GM19324 (cell line): ENCODE measurements at regions not wholly inside any gene's neighbourhood (a gene's known extent, or its start where the extent isn't known, plus 50 kb on each side); places are given as distances from the start of the nearest gene placed in this dataset.
"Not testable (repeated sequence)": the region's sequence is repeated elsewhere in the genome, so short reads cannot be mapped to it uniquely, and the experiment has no call there.

Source experiments
- ATAC-seq: cut with Tn5 transposase; IDR thresholded peaks from one replicate; pipeline ENCODE4 v1.9.1; 2021; ENCODE audit warnings: mild to moderate bottlenecking, moderate library complexity; ENCODE audit not compliant: unreplicated experiment, low FRiP score

GRCh38 chr5:63233361-63233760, 654.7 kb downstream of the LRRC70 start:
- ATAC-seq, result no peak

- no peak for ATAC-seq
Measured at GRCh38 chr5:63230754-63231153, 652.1 kb downstream of the LRRC70 start.

- no peak for ATAC-seq
Measured at GRCh38 chr5:63228154-63228553, 649.5 kb downstream of the LRRC70 start.

GRCh38 chr5:63220244-63220643, 641.6 kb downstream of the LRRC70 start:
- ATAC-seq, result no peak

- ATAC-seq, result no peak
Measured at GRCh38 chr5:63217422-63217821, 638.8 kb downstream of the LRRC70 start.

- no peak for ATAC-seq
Measured at GRCh38 chr5:63213256-63213655, 634.6 kb downstream of the LRRC70 start.

GRCh38 chr5:63211448-63212132, 633.0 kb downstream of the LRRC70 start:
- ATAC-seq, result no peak

- no peak for ATAC-seq
Measured at GRCh38 chr5:63205976-63206375, 627.4 kb downstream of the LRRC70 start.

- ATAC-seq, result no peak
Measured at GRCh38 chr5:63201738-63202137, 623.1 kb downstream of the LRRC70 start.

- ATAC-seq, result no peak
Measured at GRCh38 chr5:63194126-63194525, 615.5 kb downstream of the LRRC70 start.

- ATAC-seq, result not testable (repeated sequence)
Measured at GRCh38 chr5:63180190-63180589, 601.6 kb downstream of the LRRC70 start.

- ATAC-seq, result no peak
Measured at GRCh38 chr5:63175850-63176249, 597.2 kb downstream of the LRRC70 start.

GRCh38 chr5:63170486-63170885, 591.9 kb downstream of the LRRC70 start:
- ATAC-seq, result no peak

- no peak for ATAC-seq
Measured at GRCh38 chr5:63164838-63165535, 586.4 kb downstream of the LRRC70 start.

- no peak for ATAC-seq
Measured at GRCh38 chr5:63164339-63164738, 585.7 kb downstream of the LRRC70 start.

- no peak for ATAC-seq
Measured at GRCh38 chr5:63155310-63155631, 576.7 kb downstream of the LRRC70 start.

- no peak for ATAC-seq
Measured at GRCh38 chr5:63154476-63155309, 576.1 kb downstream of the LRRC70 start.

GRCh38 chr5:63152871-63153270, 574.3 kb downstream of the LRRC70 start:
- no peak for ATAC-seq

- ATAC-seq, result no peak
Measured at GRCh38 chr5:63145167-63145566, 566.5 kb downstream of the LRRC70 start.

- ATAC-seq, result no peak
Measured at GRCh38 chr5:63141591-63141990, 563.0 kb downstream of the LRRC70 start.

- ATAC-seq, result no peak
Measured at GRCh38 chr5:63135291-63135690, 556.7 kb downstream of the LRRC70 start.
